ENCODE measurements at regions not wholly inside any gene's neighbourhood (a gene's known extent, or its start where the extent isn't known, plus 50 kb on each side); places are given as distances from the start of the nearest gene placed in this dataset.

DNA sequence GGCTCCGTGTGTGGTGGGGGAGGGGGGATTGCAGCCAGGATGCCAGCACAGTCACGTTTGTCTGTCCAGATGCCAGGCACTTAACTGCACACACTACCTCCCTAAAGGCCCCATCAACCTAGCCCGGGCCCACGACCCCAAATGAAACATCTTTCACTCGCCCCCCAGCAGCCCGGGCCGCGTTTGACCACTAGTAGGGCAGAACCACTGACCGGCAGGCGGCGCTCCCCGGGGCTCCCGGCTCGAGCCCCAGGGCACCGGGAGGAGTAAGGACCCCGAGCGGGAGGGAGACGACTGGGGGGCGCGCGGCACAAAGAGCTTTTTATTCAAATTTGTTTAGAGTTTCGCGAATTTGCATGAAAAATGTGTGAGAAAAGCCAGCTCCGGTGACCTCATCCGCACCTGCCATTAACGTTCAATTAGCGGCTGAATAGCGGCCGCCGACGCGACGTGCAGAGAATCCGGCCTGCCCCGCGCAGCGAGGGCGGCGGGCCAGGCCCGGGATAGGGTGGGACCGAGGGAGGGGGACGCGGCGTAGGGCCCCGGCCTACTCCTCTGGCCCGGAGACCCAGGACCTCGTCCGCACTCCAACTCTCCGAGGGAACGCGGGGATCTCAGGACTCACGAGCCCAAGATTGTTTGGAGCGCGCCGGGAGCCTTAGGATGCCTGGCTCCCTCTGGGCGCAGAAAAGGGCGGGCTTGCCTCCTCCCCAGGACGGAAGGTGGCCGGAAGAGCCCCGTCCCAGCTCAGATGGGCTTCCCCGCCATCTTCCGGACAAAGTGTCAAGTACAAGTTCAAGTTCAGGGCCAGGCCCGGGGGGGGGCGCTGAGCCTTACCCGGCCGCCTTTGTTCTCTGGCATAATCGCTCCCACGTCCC, 64.9 kb upstream of the POLG start (continued):
- TF ChIP-seq ZNF501 (tag by site-specific recombination; IDR thresholded peaks at IDR 0.05) (peak; percentile 21; the same call in 1 of the 2 replicates), ZNF521 (tag by site-specific recombination; IDR thresholded peaks at IDR 0.05) (no peak), ZNF544 (tag by site-specific recombination; IDR thresholded peaks at IDR 0.05) (no peak), ZNF138 (tag by site-specific recombination; IDR thresholded peaks at IDR 0.05; ENCODE audit: borderline replicate concordance) (no peak), ZNF157 (tag by site-specific recombination; IDR thresholded peaks at IDR 0.05) (no peak), ZNF558 (tag by site-specific recombination; IDR thresholded peaks at IDR 0.05) (no peak), GLIS2 (tag by site-specific recombination; IDR thresholded peaks at IDR 0.05) (peak; percentile 88), GFI1B (tag by site-specific recombination; IDR thresholded peaks at IDR 0.05) (no peak), SP3 (tag by site-specific recombination; IDR thresholded peaks at IDR 0.05) (peak; percentile 58), ZNF596 (tag by site-specific recombination; IDR thresholded peaks at IDR 0.05) (no peak), SCRT1 (tag by site-specific recombination; IDR thresholded peaks at IDR 0.05; ENCODE audit: borderline replicate concordance) (no peak), ZNF416 (tag by site-specific recombination; IDR thresholded peaks at IDR 0.05) (no peak), RBAK (tag by site-specific recombination; IDR thresholded peaks at IDR 0.05) (no peak), ZNF560 (tag by site-specific recombination; IDR thresholded peaks at IDR 0.05; ENCODE audit: borderline replicate concordance) (no peak), ZNF473 (tag by site-specific recombination; IDR thresholded peaks at IDR 0.05) (no peak), KLF9 (tag by site-specific recombination; IDR thresholded peaks at IDR 0.05; ENCODE audit: low read depth) (no peak), KLF8 (tag by site-specific recombination; IDR thresholded peaks at IDR 0.05) (peak; percentile 83), MYNN (tag by site-specific recombination; IDR thresholded peaks at IDR 0.05; ENCODE audit: borderline replicate concordance) (no peak)
- TF ChIP-seq, protein P1, sequence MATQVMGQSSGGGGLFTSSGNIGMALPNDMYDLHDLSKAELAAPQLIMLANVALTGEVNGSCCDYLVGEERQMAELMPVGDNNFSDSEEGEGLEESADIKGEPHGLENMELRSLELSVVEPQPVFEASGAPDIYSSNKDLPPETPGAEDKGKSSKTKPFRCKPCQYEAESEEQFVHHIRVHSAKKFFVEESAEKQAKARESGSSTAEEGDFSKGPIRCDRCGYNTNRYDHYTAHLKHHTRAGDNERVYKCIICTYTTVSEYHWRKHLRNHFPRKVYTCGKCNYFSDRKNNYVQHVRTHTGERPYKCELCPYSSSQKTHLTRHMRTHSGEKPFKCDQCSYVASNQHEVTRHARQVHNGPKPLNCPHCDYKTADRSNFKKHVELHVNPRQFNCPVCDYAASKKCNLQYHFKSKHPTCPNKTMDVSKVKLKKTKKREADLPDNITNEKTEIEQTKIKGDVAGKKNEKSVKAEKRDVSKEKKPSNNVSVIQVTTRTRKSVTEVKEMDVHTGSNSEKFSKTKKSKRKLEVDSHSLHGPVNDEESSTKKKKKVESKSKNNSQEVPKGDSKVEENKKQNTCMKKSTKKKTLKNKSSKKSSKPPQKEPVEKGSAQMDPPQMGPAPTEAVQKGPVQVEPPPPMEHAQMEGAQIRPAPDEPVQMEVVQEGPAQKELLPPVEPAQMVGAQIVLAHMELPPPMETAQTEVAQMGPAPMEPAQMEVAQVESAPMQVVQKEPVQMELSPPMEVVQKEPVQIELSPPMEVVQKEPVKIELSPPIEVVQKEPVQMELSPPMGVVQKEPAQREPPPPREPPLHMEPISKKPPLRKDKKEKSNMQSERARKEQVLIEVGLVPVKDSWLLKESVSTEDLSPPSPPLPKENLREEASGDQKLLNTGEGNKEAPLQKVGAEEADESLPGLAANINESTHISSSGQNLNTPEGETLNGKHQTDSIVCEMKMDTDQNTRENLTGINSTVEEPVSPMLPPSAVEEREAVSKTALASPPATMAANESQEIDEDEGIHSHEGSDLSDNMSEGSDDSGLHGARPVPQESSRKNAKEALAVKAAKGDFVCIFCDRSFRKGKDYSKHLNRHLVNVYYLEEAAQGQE (tag by site-specific recombination; IDR thresholded peaks at IDR 0.05) = no peak
- TF ChIP-seq, protein P2, sequence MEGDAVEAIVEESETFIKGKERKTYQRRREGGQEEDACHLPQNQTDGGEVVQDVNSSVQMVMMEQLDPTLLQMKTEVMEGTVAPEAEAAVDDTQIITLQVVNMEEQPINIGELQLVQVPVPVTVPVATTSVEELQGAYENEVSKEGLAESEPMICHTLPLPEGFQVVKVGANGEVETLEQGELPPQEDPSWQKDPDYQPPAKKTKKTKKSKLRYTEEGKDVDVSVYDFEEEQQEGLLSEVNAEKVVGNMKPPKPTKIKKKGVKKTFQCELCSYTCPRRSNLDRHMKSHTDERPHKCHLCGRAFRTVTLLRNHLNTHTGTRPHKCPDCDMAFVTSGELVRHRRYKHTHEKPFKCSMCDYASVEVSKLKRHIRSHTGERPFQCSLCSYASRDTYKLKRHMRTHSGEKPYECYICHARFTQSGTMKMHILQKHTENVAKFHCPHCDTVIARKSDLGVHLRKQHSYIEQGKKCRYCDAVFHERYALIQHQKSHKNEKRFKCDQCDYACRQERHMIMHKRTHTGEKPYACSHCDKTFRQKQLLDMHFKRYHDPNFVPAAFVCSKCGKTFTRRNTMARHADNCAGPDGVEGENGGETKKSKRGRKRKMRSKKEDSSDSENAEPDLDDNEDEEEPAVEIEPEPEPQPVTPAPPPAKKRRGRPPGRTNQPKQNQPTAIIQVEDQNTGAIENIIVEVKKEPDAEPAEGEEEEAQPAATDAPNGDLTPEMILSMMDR (tag by site-specific recombination; IDR thresholded peaks at IDR 0.05) = peak; percentile 85
- TF ChIP-seq, protein P3, sequence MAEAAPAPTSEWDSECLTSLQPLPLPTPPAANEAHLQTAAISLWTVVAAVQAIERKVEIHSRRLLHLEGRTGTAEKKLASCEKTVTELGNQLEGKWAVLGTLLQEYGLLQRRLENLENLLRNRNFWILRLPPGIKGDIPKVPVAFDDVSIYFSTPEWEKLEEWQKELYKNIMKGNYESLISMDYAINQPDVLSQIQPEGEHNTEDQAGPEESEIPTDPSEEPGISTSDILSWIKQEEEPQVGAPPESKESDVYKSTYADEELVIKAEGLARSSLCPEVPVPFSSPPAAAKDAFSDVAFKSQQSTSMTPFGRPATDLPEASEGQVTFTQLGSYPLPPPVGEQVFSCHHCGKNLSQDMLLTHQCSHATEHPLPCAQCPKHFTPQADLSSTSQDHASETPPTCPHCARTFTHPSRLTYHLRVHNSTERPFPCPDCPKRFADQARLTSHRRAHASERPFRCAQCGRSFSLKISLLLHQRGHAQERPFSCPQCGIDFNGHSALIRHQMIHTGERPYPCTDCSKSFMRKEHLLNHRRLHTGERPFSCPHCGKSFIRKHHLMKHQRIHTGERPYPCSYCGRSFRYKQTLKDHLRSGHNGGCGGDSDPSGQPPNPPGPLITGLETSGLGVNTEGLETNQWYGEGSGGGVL (tag by site-specific recombination; IDR thresholded peaks at IDR 0.05) = no peak
- TF ChIP-seq, protein P4, sequence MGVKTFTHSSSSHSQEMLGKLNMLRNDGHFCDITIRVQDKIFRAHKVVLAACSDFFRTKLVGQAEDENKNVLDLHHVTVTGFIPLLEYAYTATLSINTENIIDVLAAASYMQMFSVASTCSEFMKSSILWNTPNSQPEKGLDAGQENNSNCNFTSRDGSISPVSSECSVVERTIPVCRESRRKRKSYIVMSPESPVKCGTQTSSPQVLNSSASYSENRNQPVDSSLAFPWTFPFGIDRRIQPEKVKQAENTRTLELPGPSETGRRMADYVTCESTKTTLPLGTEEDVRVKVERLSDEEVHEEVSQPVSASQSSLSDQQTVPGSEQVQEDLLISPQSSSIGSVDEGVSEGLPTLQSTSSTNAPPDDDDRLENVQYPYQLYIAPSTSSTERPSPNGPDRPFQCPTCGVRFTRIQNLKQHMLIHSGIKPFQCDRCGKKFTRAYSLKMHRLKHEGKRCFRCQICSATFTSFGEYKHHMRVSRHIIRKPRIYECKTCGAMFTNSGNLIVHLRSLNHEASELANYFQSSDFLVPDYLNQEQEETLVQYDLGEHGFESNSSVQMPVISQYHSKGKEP (tag by site-specific recombination; IDR thresholded peaks at IDR 0.05) = no peak
- TF ChIP-seq, protein P5, sequence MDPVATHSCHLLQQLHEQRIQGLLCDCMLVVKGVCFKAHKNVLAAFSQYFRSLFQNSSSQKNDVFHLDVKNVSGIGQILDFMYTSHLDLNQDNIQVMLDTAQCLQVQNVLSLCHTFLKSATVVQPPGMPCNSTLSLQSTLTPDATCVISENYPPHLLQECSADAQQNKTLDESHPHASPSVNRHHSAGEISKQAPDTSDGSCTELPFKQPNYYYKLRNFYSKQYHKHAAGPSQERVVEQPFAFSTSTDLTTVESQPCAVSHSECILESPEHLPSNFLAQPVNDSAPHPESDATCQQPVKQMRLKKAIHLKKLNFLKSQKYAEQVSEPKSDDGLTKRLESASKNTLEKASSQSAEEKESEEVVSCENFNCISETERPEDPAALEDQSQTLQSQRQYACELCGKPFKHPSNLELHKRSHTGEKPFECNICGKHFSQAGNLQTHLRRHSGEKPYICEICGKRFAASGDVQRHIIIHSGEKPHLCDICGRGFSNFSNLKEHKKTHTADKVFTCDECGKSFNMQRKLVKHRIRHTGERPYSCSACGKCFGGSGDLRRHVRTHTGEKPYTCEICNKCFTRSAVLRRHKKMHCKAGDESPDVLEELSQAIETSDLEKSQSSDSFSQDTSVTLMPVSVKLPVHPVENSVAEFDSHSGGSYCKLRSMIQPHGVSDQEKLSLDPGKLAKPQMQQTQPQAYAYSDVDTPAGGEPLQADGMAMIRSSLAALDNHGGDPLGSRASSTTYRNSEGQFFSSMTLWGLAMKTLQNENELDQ (tag by site-specific recombination; IDR thresholded peaks at IDR 0.05; ENCODE audit: low read depth) = no peak
